ENCODE measurements at regions not wholly inside any gene's neighbourhood (a gene's known extent, or its start where the extent isn't known, plus 50 kb on each side); places are given as distances from the start of the nearest gene placed in this dataset.

GRCh38 chr6:121963826-121964225 lies 435.6 kb upstream of the HSF2 start:
- H3K4me1 ChIP-seq (ENCODE audit: insufficient read depth, low read length, poor library complexity, severe bottlenecking): peaks cover 6% of the 10 kb centered on the region
- no peaks in the 10 kb centered on the region for H3K79me2 ChIP-seq (ENCODE audit: insufficient read depth, low read length)
- no peaks in the 10 kb centered on the region for H3K9me3 ChIP-seq (ENCODE audit: insufficient read depth, low read depth, low read length)
- H3K4me2 ChIP-seq (ENCODE audit: low read depth, low read length, poor library complexity, severe bottlenecking): no peak overlapping the region
- no peaks in the 10 kb centered on the region for H4K20me1 ChIP-seq (ENCODE audit: insufficient read depth, low read length, poor library complexity, severe bottlenecking)
- no peaks in the 10 kb centered on the region for H3F3A ChIP-seq (ENCODE audit: low read depth)
- H3K36me3 ChIP-seq (ENCODE audit: insufficient read depth, low read length): no peaks in the 10 kb centered on the region
- TF ChIP-seq EZH2phosphoT487 (IDR thresholded peaks at IDR 0.05; ENCODE audit: borderline replicate concordance) (no peak), CTCF (conservative IDR thresholded peaks at IDR 0.05; ENCODE audit: low read length) (no peak)
- no peak overlapping the region for H3K4me3 ChIP-seq (ENCODE audit: low read length, poor library complexity, severe bottlenecking)
- no peaks in the 10 kb centered on the region for H3K9me2 ChIP-seq (replicated peaks; ENCODE audit: low read depth, low read length)
- H2AFZ ChIP-seq (ENCODE audit: low read length): no peak overlapping the region
- H3K9ac ChIP-seq (ENCODE audit: low read depth, low read length, poor library complexity, severe bottlenecking): no peak overlapping the region
- H3K27me3 ChIP-seq (ENCODE audit: insufficient read depth, low read length, poor library complexity, severe bottlenecking): peaks cover 8% of the 10 kb centered on the region

GRCh38 chr6:121965739-121966138 lies 433.7 kb upstream of the HSF2 start:
- no peaks in the 10 kb centered on the region for H3F3A ChIP-seq (ENCODE audit: low read depth)
- no peaks in the 10 kb centered on the region for H3K27me3 ChIP-seq (ENCODE audit: insufficient read depth, low read length, poor library complexity, severe bottlenecking)
- H3K9ac ChIP-seq (ENCODE audit: low read depth, low read length, poor library complexity, severe bottlenecking): no peak overlapping the region
- no peaks in the 10 kb centered on the region for H4K20me1 ChIP-seq (ENCODE audit: insufficient read depth, low read length, poor library complexity, severe bottlenecking)
- no peak overlapping the region for H3K4me3 ChIP-seq (ENCODE audit: low read length, poor library complexity, severe bottlenecking)
- no peaks in the 10 kb centered on the region for H3K9me3 ChIP-seq (ENCODE audit: insufficient read depth, low read depth, low read length)
- no peak overlapping the region for H2AFZ ChIP-seq (ENCODE audit: low read length)
- H3K36me3 ChIP-seq (ENCODE audit: insufficient read depth, low read length): no peaks in the 10 kb centered on the region
- H3K4me2 ChIP-seq (ENCODE audit: low read depth, low read length, poor library complexity, severe bottlenecking): no peak overlapping the region
- no peaks in the 10 kb centered on the region for H3K9me2 ChIP-seq (replicated peaks; ENCODE audit: low read depth, low read length)
- no peaks in the 10 kb centered on the region for H3K79me2 ChIP-seq (ENCODE audit: insufficient read depth, low read length)
- no peaks in the 10 kb centered on the region for H3K4me1 ChIP-seq (ENCODE audit: insufficient read depth, low read length, poor library complexity, severe bottlenecking)
- TF ChIP-seq CTCF (conservative IDR thresholded peaks at IDR 0.05; ENCODE audit: low read length): no peak
- TF ChIP-seq EZH2phosphoT487 (IDR thresholded peaks at IDR 0.05; ENCODE audit: borderline replicate concordance): no peak

- no peak overlapping the region for H3K4me3 ChIP-seq (ENCODE audit: low read length, poor library complexity, severe bottlenecking)
- H3K27me3 ChIP-seq (ENCODE audit: insufficient read depth, low read length, poor library complexity, severe bottlenecking): no peaks in the 10 kb centered on the region
- no peak overlapping the region for H3K4me2 ChIP-seq (ENCODE audit: low read depth, low read length, poor library complexity, severe bottlenecking)
- H4K20me1 ChIP-seq (ENCODE audit: insufficient read depth, low read length, poor library complexity, severe bottlenecking): no peaks in the 10 kb centered on the region
- H3K36me3 ChIP-seq (ENCODE audit: insufficient read depth, low read length): no peaks in the 10 kb centered on the region
- no peaks in the 10 kb centered on the region for H3K9me3 ChIP-seq (ENCODE audit: insufficient read depth, low read depth, low read length)
- no peak overlapping the region for H3K9ac ChIP-seq (ENCODE audit: low read depth, low read length, poor library complexity, severe bottlenecking)
- H3K4me1 ChIP-seq (ENCODE audit: insufficient read depth, low read length, poor library complexity, severe bottlenecking): no peaks in the 10 kb centered on the region
- no peaks in the 10 kb centered on the region for H3F3A ChIP-seq (ENCODE audit: low read depth)
- no peaks in the 10 kb centered on the region for H3K79me2 ChIP-seq (ENCODE audit: insufficient read depth, low read length)
- TF ChIP-seq EZH2phosphoT487 (IDR thresholded peaks at IDR 0.05; ENCODE audit: borderline replicate concordance) (no peak), CTCF (conservative IDR thresholded peaks at IDR 0.05; ENCODE audit: low read length) (no peak)
- H2AFZ ChIP-seq (ENCODE audit: low read length): no peak overlapping the region
- no peaks in the 10 kb centered on the region for H3K9me2 ChIP-seq (replicated peaks; ENCODE audit: low read depth, low read length)
Observed at GRCh38 chr6:121967631-121968030, 431.8 kb upstream of the HSF2 start.

Data from Loucy (cell line).